GM12878 (cell line): ENCODE measurements at regions not wholly inside any gene's neighbourhood (a gene's known extent, or its start where the extent isn't known, plus 50 kb on each side); places are given as distances from the start of the nearest gene placed in this dataset.

Source experiments
- ATAC-seq: fragments of 200-7000 bp; cut with Tn5 transposase; 3 replicates; pipeline ENCODE4 v1.9.1; 2020; ENCODE audit warnings: mild to moderate bottlenecking, moderate library complexity
- BruUV-seq: library from RNA; stranded (reverse); fragments of 400-500 nt; replicated peaks from 2 replicates; lab custom pipeline; 2021; lab: Mats Ljungman, UMichigan
- CTCF ChIA-PET: fragments of 300-600 bp; sonication (Branson Sonifier 250); formaldehyde crosslinking; extraction: SDS; loops from one replicate; lab custom pipeline; 2021; ENCODE audit warnings: inconsistent platforms; lab: Yijun Ruan, JAX
- POLR2A ChIA-PET: fragments of 350-600 bp; formaldehyde crosslinking; extraction: SDS; loops from one replicate; lab custom pipeline; 2021; ENCODE audit warnings: inconsistent platforms; lab: Charles Lee
- RAD21 ChIA-PET: fragments of 300-600 bp; sonication (Branson Sonifier 250); formaldehyde crosslinking; loops from one replicate; lab custom pipeline; 2023; ENCODE audit warnings: antibody characterized with exemption; ENCODE audit not compliant: unreplicated experiment; lab: Charles Lee
- SMC1A ChIA-PET: fragments of 300-600 bp; sonication (Branson Sonifier 250); formaldehyde crosslinking; loops from one replicate; lab custom pipeline; 2023; ENCODE audit not compliant: unreplicated experiment, uncharacterized antibody; lab: Charles Lee
- DNase-seq: peaks from one replicate; pipeline ENCODE4 v3.0.0-alpha.2; 2011; ENCODE audit warnings: low read depth, low spot score
- FAIRE-seq: peaks from 3 replicates; lab custom pipeline; 2011; peaks lifted over from hg19 to GRCh38; lab: Jason Lieb, UNC
- H2AFZ ChIP-seq: 2 replicates; pipeline ENCODE4 v1.6.0; 2011; ENCODE audit warnings: low read depth, low read length, control low read depth; ENCODE audit not compliant: control insufficient read depth
- H3K27ac ChIP-seq: 2 replicates; pipeline ENCODE4 v1.5.1; 2011; ENCODE audit warnings: control low read depth; ENCODE audit not compliant: control insufficient read depth, insufficient read depth
- H3K27me3 ChIP-seq, 2 experiments: replicated peaks in 1 of 2; 2 replicates each; pipeline versions ENCODE4 v1.6.0 to v1.6.1; 2011; ENCODE audit warnings: low read length in 1 of 2; ENCODE audit not compliant: control insufficient read depth in 2 of 2, insufficient read depth in 2 of 2
- H3K36me3 ChIP-seq, 2 experiments: 2 replicates each; pipeline ENCODE4 v1.5.1; 2011; ENCODE audit warnings: low read length in 1 of 2; ENCODE audit not compliant: control insufficient read depth in 2 of 2, insufficient read depth in 2 of 2
- H3K4me1 ChIP-seq: 2 replicates; pipeline ENCODE4 v1.6.1; 2011; ENCODE audit warnings: mild to moderate bottlenecking, low read length, moderate library complexity, mixed read lengths; ENCODE audit not compliant: control insufficient read depth, insufficient read depth
- H3K4me2 ChIP-seq: 2 replicates; pipeline ENCODE4 v1.6.0; 2011; ENCODE audit warnings: control low read depth; ENCODE audit not compliant: control insufficient read depth, insufficient read depth
- H3K4me3 ChIP-seq: fragments of 200-600 bp; sonication (generic); 2 replicates; pipeline ENCODE4 v1.5.1; 2016
- H3K79me2 ChIP-seq: 2 replicates; pipeline ENCODE4 v1.6.0; 2011; ENCODE audit warnings: low read length; ENCODE audit not compliant: control insufficient read depth, insufficient read depth
- H3K9ac ChIP-seq: 2 replicates; pipeline ENCODE4 v1.8.0; 2011; ENCODE audit warnings: low read length, control low read depth, mixed read lengths; ENCODE audit not compliant: control insufficient read depth, insufficient read depth
- H3K9me3 ChIP-seq: replicated peaks from 3 replicates; pipeline ENCODE4 v1.5.1; 2011; ENCODE audit warnings: mild to moderate bottlenecking, low read length; ENCODE audit not compliant: control insufficient read depth, insufficient read depth
- H4K20me1 ChIP-seq: 2 replicates; pipeline ENCODE4 v1.6.0; 2011; ENCODE audit not compliant: control insufficient read depth, insufficient read depth
- CHD2 ChIP-seq: IDR thresholded peaks from 2 replicates; pipeline ENCODE4 v1.6.1; 2011; ENCODE audit warnings: low read depth, low read length, improper control_type of control experiment, borderline replicate concordance
- FOXM1 ChIP-seq: IDR thresholded peaks from 2 replicates; pipeline ENCODE4 v1.6.1; 2012; ENCODE audit warnings: low read depth, mild to moderate bottlenecking, inconsistent platforms, low read length, moderate library complexity
- WGBS: methylation state at CpG from one replicate; pipeline ENCODE4 v1.1.6; 2016; ENCODE audit warnings: low lambda C conversion rate; ENCODE audit not compliant: insufficient replicate concordance, insufficient coverage; ENCODE audit errors: missing lambda C conversion rate; 5-methylcytosine and 5-hydroxymethylcytosine counted together
- in situ Hi-C: fragments of 300-500 bp; cut with MboI; formaldehyde crosslinking; loops from 9 replicates; pipeline ENCODE4 v1.14.3; 2018; ENCODE audit warnings: mixed read lengths
- intact Hi-C: fragments of 100-400 bp; cut with micrococcal nuclease; formaldehyde crosslinking; loops from one replicate; pipeline ENCODE4 v1.14.2; 2022; ENCODE audit not compliant: unreplicated experiment
- TF ChIP-seq, protein P1 (sequence below): fragments of 450-650 bp; IDR thresholded peaks from 2 replicates; pipeline ENCODE4 v1.6.1; 2017; ENCODE audit warnings: low read depth, mild to moderate bottlenecking, moderate library complexity
- TF ChIP-seq, protein P2 (sequence below): fragments of 450-650 bp; IDR thresholded peaks from 2 replicates; pipeline ENCODE4 v1.6.1; 2016; ENCODE audit warnings: mild to moderate bottlenecking

- in situ Hi-C loops: no loop called here
Observed at GRCh38 chr9:129237164-129237611, 59.1 kb upstream of the IER5L start.

More at GRCh38 chr9:129237164-129237611, 59.1 kb upstream of the IER5L start:
- H3K36me3 ChIP-seq: no peaks in the 10 kb centered on the region
- intact Hi-C loops: no loop called here
- FAIRE-seq (no peak), ATAC-seq (no peak), DNase-seq (no peak)
- ChIA-PET RAD21 (no interaction called here), SMC1A (interaction anchor here (0.6 kb wide), 1 partner anchor 12 kb away, joined by 3 read pairs; no protein-coding TSS in a partner anchor), POLR2A (no interaction called here), CTCF (no interaction called here)
- H2AFZ ChIP-seq: no peak overlapping the region
- TF ChIP-seq FOXM1: no peak
- TF ChIP-seq, protein P1, sequence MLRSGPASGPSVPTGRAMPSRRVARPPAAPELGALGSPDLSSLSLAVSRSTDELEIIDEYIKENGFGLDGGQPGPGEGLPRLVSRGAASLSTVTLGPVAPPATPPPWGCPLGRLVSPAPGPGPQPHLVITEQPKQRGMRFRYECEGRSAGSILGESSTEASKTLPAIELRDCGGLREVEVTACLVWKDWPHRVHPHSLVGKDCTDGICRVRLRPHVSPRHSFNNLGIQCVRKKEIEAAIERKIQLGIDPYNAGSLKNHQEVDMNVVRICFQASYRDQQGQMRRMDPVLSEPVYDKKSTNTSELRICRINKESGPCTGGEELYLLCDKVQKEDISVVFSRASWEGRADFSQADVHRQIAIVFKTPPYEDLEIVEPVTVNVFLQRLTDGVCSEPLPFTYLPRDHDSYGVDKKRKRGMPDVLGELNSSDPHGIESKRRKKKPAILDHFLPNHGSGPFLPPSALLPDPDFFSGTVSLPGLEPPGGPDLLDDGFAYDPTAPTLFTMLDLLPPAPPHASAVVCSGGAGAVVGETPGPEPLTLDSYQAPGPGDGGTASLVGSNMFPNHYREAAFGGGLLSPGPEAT: no peak
- no peak for TF ChIP-seq CHD2
- TF ChIP-seq, protein P2, sequence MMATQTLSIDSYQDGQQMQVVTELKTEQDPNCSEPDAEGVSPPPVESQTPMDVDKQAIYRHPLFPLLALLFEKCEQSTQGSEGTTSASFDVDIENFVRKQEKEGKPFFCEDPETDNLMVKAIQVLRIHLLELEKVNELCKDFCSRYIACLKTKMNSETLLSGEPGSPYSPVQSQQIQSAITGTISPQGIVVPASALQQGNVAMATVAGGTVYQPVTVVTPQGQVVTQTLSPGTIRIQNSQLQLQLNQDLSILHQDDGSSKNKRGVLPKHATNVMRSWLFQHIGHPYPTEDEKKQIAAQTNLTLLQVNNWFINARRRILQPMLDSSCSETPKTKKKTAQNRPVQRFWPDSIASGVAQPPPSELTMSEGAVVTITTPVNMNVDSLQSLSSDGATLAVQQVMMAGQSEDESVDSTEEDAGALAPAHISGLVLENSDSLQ: no peak
- no peaks in the 10 kb centered on the region; the same call in 2 of the 3 replicates for H3K9me3 ChIP-seq
- no TSS peak for BruUV-seq
- no peak overlapping the region for H3K9ac ChIP-seq
- no peaks in the 10 kb centered on the region for H3K79me2 ChIP-seq
- 18% methylated on average over 13 of the region's 13 CpGs for WGBS
- no peaks in the 10 kb centered on the region; a peak in 1 of 4 replicates for H3K27me3 ChIP-seq
- no peak overlapping the region for H3K27ac ChIP-seq
- H4K20me1 ChIP-seq: no peaks in the 10 kb centered on the region
- peaks cover 9% of the 10 kb centered on the region for H3K4me1 ChIP-seq
- no peak overlapping the region for H3K4me3 ChIP-seq
- H3K4me2 ChIP-seq: no peak overlapping the region
